Gastrocnemius medialis (tissue), 4 donors: ENCODE measurements at regions not wholly inside any gene's neighbourhood (a gene's known extent, or its start where the extent isn't known, plus 50 kb on each side); places are given as distances from the start of the nearest gene placed in this dataset.

Experiments
- ATAC-seq, 2 donors: fragments of 150-250 bp; one replicate each; pipeline ENCODE4 v1.9.1; 2016
- DNase-seq, 2 donors: peaks; one replicate each; pipeline ENCODE4 v3.0.0-alpha.2; 2019
- H3K27ac ChIP-seq, 4 donors: fragments of 200-600 bp; sonication (generic); 1 replicate in 1 of 4; 2 replicates in 3 of 4; pipeline ENCODE4 v1.5.1; 2016 to 2018; ENCODE audit warnings: mild to moderate bottlenecking in 2 of 4, moderate library complexity in 1 of 4
- H3K27me3 ChIP-seq, 3 donors: fragments of 200-600 bp; sonication (generic) in 2 of 3; 1 replicate in 1 of 3; 2 replicates in 2 of 3; pipeline versions ENCODE4 v1.5.1 to v1.6.0; 2016 to 2019; ENCODE audit warnings: mild to moderate bottlenecking in 1 of 3, moderate library complexity in 1 of 3
- H3K36me3 ChIP-seq, 2 donors: fragments of 200-600 bp; sonication (generic) in 1 of 2; one replicate each; pipeline ENCODE4 v1.5.1; 2017 to 2018
- H3K4me1 ChIP-seq, 2 donors: fragments of 200-600 bp; sonication (generic) in 1 of 2; one replicate each; pipeline ENCODE4 v1.5.1; 2016 to 2017; ENCODE audit warnings: mild to moderate bottlenecking in 2 of 2
- H3K4me3 ChIP-seq, 4 donors: fragments of 200-600 bp; sonication (generic) in 3 of 4; 1 replicate in 1 of 4; 2 replicates in 3 of 4; pipeline ENCODE4 v1.5.1; 2016 to 2019; ENCODE audit warnings: mild to moderate bottlenecking in 2 of 4
- H3K9me3 ChIP-seq, 3 donors: fragments of 200-600 bp; sonication (generic) in 2 of 3; 1 replicate in 1 of 3; 2 replicates in 2 of 3; pipeline ENCODE4 v1.5.1; 2016 to 2019
- POLR2A ChIP-seq, 2 donors: fragments of 450-650 bp; IDR thresholded peaks; one replicate each; pipeline ENCODE4 v1.6.1; 2017; ENCODE audit warnings: antibody characterized with exemption in 2 of 2, mild to moderate bottlenecking in 2 of 2, moderate library complexity in 2 of 2
- in situ Hi-C, 4 donors: fragments of 200-750 bp; cut with MboI; loops; one replicate each; pipeline versions ENCODE4 v1.15.0 to v1.8.0; 2017; ENCODE audit warnings: low sequenced_read_pairs in 4 of 4
- intact Hi-C: fragments of 100-400 bp; cut with DNase I; formaldehyde crosslinking; loops from one replicate; pipeline ENCODE4 v1.15.1; 2023; ENCODE audit warnings: low total_unique reads
- TF ChIP-seq, protein P1 (sequence below), 5 experiments: fragments of 450-650 bp in 3 of 5; fragments of 200-600 bp in 2 of 5; sonication (generic) in 2 of 5; IDR thresholded peaks in 4 of 5; conservative IDR thresholded peaks in 1 of 5; 1 replicate in 4 of 5; 2 replicates in 1 of 5; pipeline ENCODE4 v1.5.1; 2016 to 2019; ENCODE audit warnings: antibody characterized with exemption in 5 of 5, mild to moderate bottlenecking in 3 of 5, moderate library complexity in 3 of 5

DNA sequence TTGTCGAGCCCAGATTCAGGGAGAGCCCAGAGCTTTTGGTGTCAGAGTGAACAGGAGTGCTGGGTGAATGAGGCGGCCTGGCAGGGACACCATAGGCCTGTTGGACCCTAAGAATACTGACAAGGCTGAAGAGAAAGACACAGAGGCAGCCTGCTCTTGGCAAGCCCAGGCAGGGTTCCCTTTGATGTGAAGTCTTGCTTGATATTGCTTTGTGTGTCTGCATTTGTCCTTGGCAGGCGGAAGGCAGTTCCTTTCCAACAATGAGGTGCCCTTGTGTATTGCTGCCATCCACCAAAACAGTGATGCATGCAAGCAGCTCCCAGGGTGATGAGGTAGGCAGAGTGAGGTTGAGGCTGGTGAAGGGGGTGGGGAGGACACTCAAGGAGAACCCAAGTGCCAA, 152.7 kb upstream of the TSC22D2 start:
- ATAC-seq (peak; percentile 71 to 77), DNase-seq (peak; percentile 57 to 86)
- TF ChIP-seq, protein P1, sequence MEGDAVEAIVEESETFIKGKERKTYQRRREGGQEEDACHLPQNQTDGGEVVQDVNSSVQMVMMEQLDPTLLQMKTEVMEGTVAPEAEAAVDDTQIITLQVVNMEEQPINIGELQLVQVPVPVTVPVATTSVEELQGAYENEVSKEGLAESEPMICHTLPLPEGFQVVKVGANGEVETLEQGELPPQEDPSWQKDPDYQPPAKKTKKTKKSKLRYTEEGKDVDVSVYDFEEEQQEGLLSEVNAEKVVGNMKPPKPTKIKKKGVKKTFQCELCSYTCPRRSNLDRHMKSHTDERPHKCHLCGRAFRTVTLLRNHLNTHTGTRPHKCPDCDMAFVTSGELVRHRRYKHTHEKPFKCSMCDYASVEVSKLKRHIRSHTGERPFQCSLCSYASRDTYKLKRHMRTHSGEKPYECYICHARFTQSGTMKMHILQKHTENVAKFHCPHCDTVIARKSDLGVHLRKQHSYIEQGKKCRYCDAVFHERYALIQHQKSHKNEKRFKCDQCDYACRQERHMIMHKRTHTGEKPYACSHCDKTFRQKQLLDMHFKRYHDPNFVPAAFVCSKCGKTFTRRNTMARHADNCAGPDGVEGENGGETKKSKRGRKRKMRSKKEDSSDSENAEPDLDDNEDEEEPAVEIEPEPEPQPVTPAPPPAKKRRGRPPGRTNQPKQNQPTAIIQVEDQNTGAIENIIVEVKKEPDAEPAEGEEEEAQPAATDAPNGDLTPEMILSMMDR (IDR thresholded peaks at IDR 0.05 in 4 of 5, conservative IDR thresholded peaks at IDR 0.05 in 1 of 5): no peak
- TF ChIP-seq POLR2A (IDR thresholded peaks at IDR 0.05): peak in 1 of 2 donors; percentile 19
- Histone ChIP-seq H3K27ac (peak overlapping the region; percentile 78 to 89 (median 86)), H3K4me1 (peaks cover 21 to 42% of the 10 kb centered on the region in 2 donors), H3K4me3 (peak overlapping the region in 2 of 4 donors; percentile 18 to 25), H3K9me3 (no peaks in the 10 kb centered on the region), H3K36me3 (no peaks in the 10 kb centered on the region), H3K27me3 (no peaks in the 10 kb centered on the region)
- in situ Hi-C loops (no loop called here), intact Hi-C loops (loop anchor here (1.0 kb wide), 1 partner anchor 291 kb away; the partner anchor contains the start of genes EIF2A and SERP1)

DNA sequence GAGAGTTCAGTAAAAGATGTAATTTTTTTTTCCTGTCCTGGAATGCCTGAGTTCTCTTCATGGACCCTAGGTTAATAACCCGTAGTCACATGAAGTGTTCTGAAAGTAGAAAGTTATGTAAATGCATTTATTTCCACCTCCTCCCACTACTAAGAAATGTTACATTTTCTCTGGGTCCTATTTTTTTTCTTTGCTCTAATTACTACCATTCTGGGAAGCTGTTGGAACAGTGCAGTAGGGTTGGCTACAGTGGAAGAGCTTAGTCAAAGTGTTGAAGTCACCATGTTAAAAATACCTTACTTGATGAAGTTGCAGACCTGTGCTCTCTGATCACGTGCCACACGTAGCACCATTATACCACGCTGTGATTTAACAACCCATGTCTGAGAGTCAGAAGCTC, 153.8 kb upstream of the TSC22D2 start:
- Histone ChIP-seq H3K9me3 (no peaks in the 10 kb centered on the region), H3K27ac (peak overlapping the region; percentile 78 to 89 (median 86)), H3K4me1 (peaks cover 21 to 52% of the 10 kb centered on the region in 2 donors), H3K4me3 (no peak overlapping the region), H3K36me3 (no peaks in the 10 kb centered on the region), H3K27me3 (no peaks in the 10 kb centered on the region)
- ATAC-seq (peak; percentile 91 to 94), DNase-seq (peak; percentile 35 to 64)
- in situ Hi-C loops: no loop called here
- intact Hi-C loops: loop anchor here (5.0 kb wide), 2 partner anchors 93 to 153 kb away; partner anchors contain the start of gene TSC22D2
- TF ChIP-seq POLR2A (IDR thresholded peaks at IDR 0.05): no peak
- TF ChIP-seq, protein P1 (IDR thresholded peaks at IDR 0.05 in 4 of 5, conservative IDR thresholded peaks at IDR 0.05 in 1 of 5): no peak

DNA sequence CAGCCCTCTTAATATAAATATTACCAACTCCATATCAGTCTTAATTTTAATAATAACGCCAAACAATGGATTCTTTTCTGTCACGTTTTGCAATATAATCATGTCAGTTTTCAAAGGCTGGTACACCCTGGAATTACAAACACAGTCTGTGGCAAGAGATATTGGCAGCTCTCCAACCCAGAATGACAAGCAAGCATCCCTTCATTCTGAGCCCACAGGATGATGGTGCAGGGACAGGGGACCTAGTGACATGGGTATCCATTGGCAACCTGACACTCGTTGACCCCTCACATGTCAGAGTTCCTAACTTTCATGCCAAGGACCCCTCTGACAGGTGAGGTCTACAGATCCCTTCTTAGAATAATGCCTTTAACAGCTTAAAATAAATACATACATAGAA, 154.5 kb upstream of the TSC22D2 start:
- Histone ChIP-seq H3K9me3 (no peaks in the 10 kb centered on the region), H3K4me3 (no peak overlapping the region), H3K27me3 (no peaks in the 10 kb centered on the region), H3K36me3 (no peaks in the 10 kb centered on the region), H3K27ac (peak overlapping the region in 3 of 4 donors; percentile 78 to 89 (median 87)), H3K4me1 (peaks cover 21 to 52% of the 10 kb centered on the region in 2 donors)
- peak; percentile 45 to 46 for ATAC-seq
- TF ChIP-seq POLR2A (IDR thresholded peaks at IDR 0.05): no peak
- TF ChIP-seq, protein P1 (IDR thresholded peaks at IDR 0.05 in 4 of 5, conservative IDR thresholded peaks at IDR 0.05 in 1 of 5): no peak
- peak; percentile 24 to 66 for DNase-seq
- intact Hi-C loops: loop anchor here (5.0 kb wide), 2 partner anchors 94 to 154 kb away; partner anchors contain the start of gene TSC22D2
- in situ Hi-C loops: no loop called here

DNA sequence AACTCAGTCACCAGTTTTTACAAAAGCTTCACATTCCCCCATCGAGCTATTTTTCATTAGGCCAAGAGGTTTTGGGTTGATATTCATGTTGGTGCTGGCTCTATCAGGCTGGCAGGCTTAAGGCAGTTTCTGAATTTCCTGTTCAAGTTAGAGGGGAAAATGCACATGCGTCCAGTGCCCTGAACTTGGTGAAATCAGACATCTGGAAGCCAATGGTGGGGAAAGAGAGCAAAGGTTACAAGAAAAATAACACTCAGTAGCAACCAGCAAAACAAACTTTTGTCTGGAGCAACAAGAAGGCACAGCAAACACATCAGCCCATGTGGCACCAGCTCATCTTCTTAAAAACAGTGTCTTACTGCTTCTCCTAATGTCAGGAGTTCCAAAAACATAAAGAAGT, 155.6 kb upstream of the TSC22D2 start:
- ATAC-seq: no peak
- in situ Hi-C loops (no loop called here), intact Hi-C loops (loop anchor here (5.0 kb wide), 2 partner anchors 95 to 155 kb away; partner anchors contain the start of gene TSC22D2)

More for the DNA sequence above, 155.6 kb upstream of the TSC22D2 start:
- Histone ChIP-seq H3K27ac (no peak overlapping the region), H3K27me3 (no peaks in the 10 kb centered on the region), H3K4me3 (no peak overlapping the region), H3K4me1 (peaks cover 21 to 52% of the 10 kb centered on the region in 2 donors), H3K36me3 (no peaks in the 10 kb centered on the region), H3K9me3 (no peaks in the 10 kb centered on the region)
- DNase-seq: no peak
- TF ChIP-seq, protein P1 (IDR thresholded peaks at IDR 0.05 in 4 of 5, conservative IDR thresholded peaks at IDR 0.05 in 1 of 5): no peak
- TF ChIP-seq POLR2A (IDR thresholded peaks at IDR 0.05): no peak
